ENCODE measurements at regions not wholly inside any gene's neighbourhood (a gene's known extent, or its start where the extent isn't known, plus 50 kb on each side); places are given as distances from the start of the nearest gene placed in this dataset.

GRCh38 chr18:78603102-78603983, 376.3 kb upstream of the SALL3 start:
- no peak for DNase-seq (ENCODE audit: low read depth)
- no peak overlapping the region for H3K4me3 ChIP-seq (ENCODE audit: low read depth, low read length)
- H3K36me3 ChIP-seq (ENCODE audit: control insufficient read depth, insufficient read depth, low read length): no peaks in the 10 kb centered on the region
- no peaks in the 10 kb centered on the region for H3K27me3 ChIP-seq (ENCODE audit: control insufficient read depth, insufficient read depth, low read length)
- TF ChIP-seq, protein P1, sequence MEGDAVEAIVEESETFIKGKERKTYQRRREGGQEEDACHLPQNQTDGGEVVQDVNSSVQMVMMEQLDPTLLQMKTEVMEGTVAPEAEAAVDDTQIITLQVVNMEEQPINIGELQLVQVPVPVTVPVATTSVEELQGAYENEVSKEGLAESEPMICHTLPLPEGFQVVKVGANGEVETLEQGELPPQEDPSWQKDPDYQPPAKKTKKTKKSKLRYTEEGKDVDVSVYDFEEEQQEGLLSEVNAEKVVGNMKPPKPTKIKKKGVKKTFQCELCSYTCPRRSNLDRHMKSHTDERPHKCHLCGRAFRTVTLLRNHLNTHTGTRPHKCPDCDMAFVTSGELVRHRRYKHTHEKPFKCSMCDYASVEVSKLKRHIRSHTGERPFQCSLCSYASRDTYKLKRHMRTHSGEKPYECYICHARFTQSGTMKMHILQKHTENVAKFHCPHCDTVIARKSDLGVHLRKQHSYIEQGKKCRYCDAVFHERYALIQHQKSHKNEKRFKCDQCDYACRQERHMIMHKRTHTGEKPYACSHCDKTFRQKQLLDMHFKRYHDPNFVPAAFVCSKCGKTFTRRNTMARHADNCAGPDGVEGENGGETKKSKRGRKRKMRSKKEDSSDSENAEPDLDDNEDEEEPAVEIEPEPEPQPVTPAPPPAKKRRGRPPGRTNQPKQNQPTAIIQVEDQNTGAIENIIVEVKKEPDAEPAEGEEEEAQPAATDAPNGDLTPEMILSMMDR (IDR thresholded peaks at IDR 0.05; ENCODE audit: insufficient read depth, low read length, poor library complexity, severe bottlenecking): no peak

GRCh38 chr18:78605255-78605654, 374.4 kb upstream of the SALL3 start:
- no peaks in the 10 kb centered on the region for H3K27me3 ChIP-seq (ENCODE audit: control insufficient read depth, insufficient read depth, low read length)
- no peaks in the 10 kb centered on the region for H3K36me3 ChIP-seq (ENCODE audit: control insufficient read depth, insufficient read depth, low read length)

GRCh38 chr18:78607221-78607620, 372.4 kb upstream of the SALL3 start:
- no peak for DNase-seq (ENCODE audit: low read depth)
- no peaks in the 10 kb centered on the region for H3K27me3 ChIP-seq (ENCODE audit: control insufficient read depth, insufficient read depth, low read length)

More at GRCh38 chr18:78605255-78605654, 374.4 kb upstream of the SALL3 start:
- H3K4me3 ChIP-seq (ENCODE audit: low read depth, low read length): no peak overlapping the region
- DNase-seq (ENCODE audit: low read depth): no peak
- TF ChIP-seq, protein P1 (IDR thresholded peaks at IDR 0.05; ENCODE audit: insufficient read depth, low read length, poor library complexity, severe bottlenecking): no peak

GRCh38 chr18:78607784-78608183, 371.8 kb upstream of the SALL3 start:
- Histone ChIP-seq H3K36me3 (ENCODE audit: control insufficient read depth, insufficient read depth, low read length) (no peaks in the 10 kb centered on the region), H3K4me3 (ENCODE audit: low read depth, low read length) (no peak overlapping the region), H3K27me3 (ENCODE audit: control insufficient read depth, insufficient read depth, low read length) (no peaks in the 10 kb centered on the region)
- DNase-seq (ENCODE audit: low read depth): no peak
- TF ChIP-seq, protein P1 (IDR thresholded peaks at IDR 0.05; ENCODE audit: insufficient read depth, low read length, poor library complexity, severe bottlenecking): no peak

More at GRCh38 chr18:78607221-78607620, 372.4 kb upstream of the SALL3 start:
- TF ChIP-seq, protein P1 (IDR thresholded peaks at IDR 0.05; ENCODE audit: insufficient read depth, low read length, poor library complexity, severe bottlenecking): no peak
- no peak overlapping the region for H3K4me3 ChIP-seq (ENCODE audit: low read depth, low read length)
- no peaks in the 10 kb centered on the region for H3K36me3 ChIP-seq (ENCODE audit: control insufficient read depth, insufficient read depth, low read length)

GRCh38 chr18:78610179-78610578, 369.4 kb upstream of the SALL3 start:
- Histone ChIP-seq H3K27me3 (ENCODE audit: control insufficient read depth, insufficient read depth, low read length) (no peaks in the 10 kb centered on the region), H3K36me3 (ENCODE audit: control insufficient read depth, insufficient read depth, low read length) (no peaks in the 10 kb centered on the region), H3K4me3 (ENCODE audit: low read depth, low read length) (no peak overlapping the region)
- no peak for DNase-seq (ENCODE audit: low read depth)
- TF ChIP-seq, protein P1 (IDR thresholded peaks at IDR 0.05; ENCODE audit: insufficient read depth, low read length, poor library complexity, severe bottlenecking): no peak
